Kidney (tissue), 13 donors: ENCODE measurements at regions not wholly inside any gene's neighbourhood (a gene's known extent, or its start where the extent isn't known, plus 50 kb on each side); places are given as distances from the start of the nearest gene placed in this dataset.
A peak's percentile ranks its signal among the peaks of the same experiment; 100 is the strongest.

Source experiments
- DNase-seq, 5 donors: peaks; one replicate each; pipeline ENCODE4 v3.0.0-alpha.2; 2013 to 2020
- FAIRE-seq: peaks from 2 replicates; lab custom pipeline; 2012; peaks lifted over from hg19 to GRCh38; lab: Jason Lieb, UNC
- H3K27ac ChIP-seq, 2 donors: one replicate each; pipeline ENCODE4 v1.7.0; 2013; ENCODE audit warnings: low read depth in 2 of 2, low read length in 2 of 2, inconsistent platforms in 1 of 2
- H3K27me3 ChIP-seq: one replicate; pipeline ENCODE4 v1.7.1; 2013; ENCODE audit warnings: low read length, inconsistent platforms; ENCODE audit not compliant: control insufficient read depth, insufficient read depth
- H3K36me3 ChIP-seq, 3 donors: one replicate each; pipeline versions ENCODE4 v1.7.0 to v1.7.1; 2013; ENCODE audit warnings: low read length in 3 of 3, control low read depth in 1 of 3, inconsistent platforms in 1 of 3; ENCODE audit not compliant: insufficient read depth in 3 of 3, control insufficient read depth in 2 of 3
- H3K4me1 ChIP-seq, 3 donors: one replicate each; pipeline versions ENCODE4 v1.7.0 to v1.7.1; 2013; ENCODE audit warnings: low read length in 3 of 3, inconsistent platforms in 1 of 3, low read depth in 1 of 3; ENCODE audit not compliant: control insufficient read depth in 2 of 3, insufficient read depth in 2 of 3
- H3K4me3 ChIP-seq, 3 donors: one replicate each; pipeline versions ENCODE4 v1.7.0 to v1.8.1; 2013; ENCODE audit warnings: low read length in 3 of 3, control low read depth in 1 of 3, inconsistent platforms in 1 of 3
- H3K9ac ChIP-seq, 3 donors: one replicate each; pipeline versions ENCODE4 v1.7.0 to v1.7.1; 2013; ENCODE audit warnings: low read length in 3 of 3, control low read depth in 1 of 3, inconsistent platforms in 1 of 3
- H3K9me3 ChIP-seq, 3 donors: one replicate each; pipeline versions ENCODE4 v1.7.0 to v1.7.1; 2013; ENCODE audit warnings: low read length in 3 of 3, control low read depth in 1 of 3, inconsistent platforms in 1 of 3; ENCODE audit not compliant: control insufficient read depth in 2 of 3, insufficient read depth in 1 of 3
- CTCF ChIP-seq: IDR thresholded peaks from 3 replicates; pipeline ENCODE4 v1.5.1; 2012; ENCODE audit warnings: mild to moderate bottlenecking, moderate library complexity, borderline replicate concordance; ENCODE audit not compliant: insufficient read depth; ENCODE audit errors: extremely low read depth
- intact Hi-C: fragments of 100-400 bp; cut with DNase I; formaldehyde crosslinking; loops from one replicate; pipeline ENCODE4 v1.11.1; 2022
- donor health status: control.
- donor health status: control.
- donor health status: control.
- donor health status: control.
- donor health status: control.
- donor health status: DM: yes; HTN: yes; CAD: no.
- donor health status: Normal renal cell carcinoma (clear cell type).

GRCh38 chr2:75870651-75871137 lies 160.0 kb upstream of the GCFC2 start:
- Histone ChIP-seq H3K9ac (no peak overlapping the region), H3K27ac (no peak overlapping the region), H3K4me1 (no peaks in the 10 kb centered on the region), H3K4me3 (no peak overlapping the region), H3K36me3 (no peaks in the 10 kb centered on the region), H3K9me3 (no peaks in the 10 kb centered on the region), H3K27me3 (no peaks in the 10 kb centered on the region)
- FAIRE-seq (no peak), DNase-seq (no peak)
- TF ChIP-seq CTCF, result no peak
- intact Hi-C loops, result no loop called here

GRCh38 chr2:75870133-75870532 lies 159.4 kb upstream of the GCFC2 start:
- H3K36me3 ChIP-seq, result no peaks in the 10 kb centered on the region
- H3K4me3 ChIP-seq, result no peak overlapping the region
- no peak overlapping the region for H3K27ac ChIP-seq
- intact Hi-C loops, result no loop called here
- no peak for TF ChIP-seq CTCF
- H3K9me3 ChIP-seq, result no peaks in the 10 kb centered on the region
- H3K4me1 ChIP-seq, result no peaks in the 10 kb centered on the region
- DNase-seq (peak in 1 of 5 donors; percentile 2), FAIRE-seq (no peak)
- H3K9ac ChIP-seq, result no peak overlapping the region
- no peaks in the 10 kb centered on the region for H3K27me3 ChIP-seq

GRCh38 chr2:75865702-75866101 lies 155.0 kb upstream of the GCFC2 start:
- Histone ChIP-seq H3K4me3 (no peak overlapping the region), H3K9me3 (no peaks in the 10 kb centered on the region), H3K27ac (no peak overlapping the region), H3K27me3 (no peaks in the 10 kb centered on the region), H3K9ac (no peak overlapping the region), H3K36me3 (no peaks in the 10 kb centered on the region), H3K4me1 (no peaks in the 10 kb centered on the region)
- DNase-seq (no peak), FAIRE-seq (no peak)
- intact Hi-C loops, result no loop called here
- TF ChIP-seq CTCF, result no peak

GRCh38 chr2:75865083-75865482 lies 154.4 kb upstream of the GCFC2 start:
- no peak overlapping the region for H3K4me3 ChIP-seq
- H3K36me3 ChIP-seq, result no peaks in the 10 kb centered on the region
- H3K9ac ChIP-seq, result no peak overlapping the region
- H3K27me3 ChIP-seq, result no peaks in the 10 kb centered on the region
- no peak for DNase-seq
- no peaks in the 10 kb centered on the region for H3K4me1 ChIP-seq
- intact Hi-C loops, result no loop called here
- no peaks in the 10 kb centered on the region for H3K9me3 ChIP-seq
- FAIRE-seq, result no peak
- TF ChIP-seq CTCF, result no peak
- H3K27ac ChIP-seq, result no peak overlapping the region
